HepG2 (cell line): ENCODE measurements at regions not wholly inside any gene's neighbourhood (a gene's known extent, or its start where the extent isn't known, plus 50 kb on each side); places are given as distances from the start of the nearest gene placed in this dataset.
A peak's percentile ranks its signal among the peaks of the same experiment; 100 is the strongest.

ENCODE experiments used
- AKAP8 ChIP-seq: sonication (generic); formaldehyde crosslinking; IDR thresholded peaks from 2 replicates; pipeline ENCODE4 v1.5.1; 2020; ENCODE audit warnings: mild to moderate bottlenecking, missing genetic modification reagents
- NCOA2 ChIP-seq: sonication (generic); formaldehyde crosslinking; IDR thresholded peaks from 2 replicates; pipeline ENCODE4 v1.8.0; 2022; ENCODE audit warnings: inconsistent platforms
- POGZ ChIP-seq: sonication (generic); formaldehyde crosslinking; IDR thresholded peaks from 2 replicates; pipeline ENCODE4 v1.4.0; 2020; ENCODE audit warnings: mild to moderate bottlenecking, missing genetic modification reagents
- ZBTB3 ChIP-seq: sonication (generic); formaldehyde crosslinking; IDR thresholded peaks from 2 replicates; pipeline ENCODE4 v1.4.0; 2020; ENCODE audit warnings: low read depth, mild to moderate bottlenecking, moderate library complexity, missing genetic modification reagents, borderline replicate concordance
- ZNF567 ChIP-seq: sonication (generic); formaldehyde crosslinking; IDR thresholded peaks from 2 replicates; pipeline ENCODE4 v1.8.1; 2023; ENCODE audit warnings: mild to moderate bottlenecking, missing genetic modification reagents, borderline replicate concordance
- ZSCAN25 ChIP-seq: sonication (generic); formaldehyde crosslinking; IDR thresholded peaks from 2 replicates; pipeline ENCODE4 v1.8.0; 2022; ENCODE audit warnings: mild to moderate bottlenecking, missing genetic modification reagents
- TF ChIP-seq, protein P1 (sequence below): sonication (generic); formaldehyde crosslinking; IDR thresholded peaks from 2 replicates; pipeline ENCODE4 v1.4.0; 2020; ENCODE audit warnings: mild to moderate bottlenecking, missing genetic modification reagents
- TF ChIP-seq, protein P2 (sequence below): sonication (generic); formaldehyde crosslinking; IDR thresholded peaks from 2 replicates; pipeline ENCODE4 v1.5.1; 2020; ENCODE audit warnings: mild to moderate bottlenecking, missing genetic modification reagents, moderate library complexity
- TF ChIP-seq, protein P3 (sequence below): sonication (generic); formaldehyde crosslinking; IDR thresholded peaks from 2 replicates; pipeline ENCODE4 v1.5.1; 2020; ENCODE audit warnings: mild to moderate bottlenecking, missing genetic modification reagents, borderline replicate concordance
- TF ChIP-seq, protein P4 (sequence below): sonication (generic); formaldehyde crosslinking; IDR thresholded peaks from one replicate; pipeline ENCODE4 v1.5.1; 2020; ENCODE audit warnings: mild to moderate bottlenecking, missing genetic modification reagents; ENCODE audit errors: not compliant biosample characterization

DNA sequence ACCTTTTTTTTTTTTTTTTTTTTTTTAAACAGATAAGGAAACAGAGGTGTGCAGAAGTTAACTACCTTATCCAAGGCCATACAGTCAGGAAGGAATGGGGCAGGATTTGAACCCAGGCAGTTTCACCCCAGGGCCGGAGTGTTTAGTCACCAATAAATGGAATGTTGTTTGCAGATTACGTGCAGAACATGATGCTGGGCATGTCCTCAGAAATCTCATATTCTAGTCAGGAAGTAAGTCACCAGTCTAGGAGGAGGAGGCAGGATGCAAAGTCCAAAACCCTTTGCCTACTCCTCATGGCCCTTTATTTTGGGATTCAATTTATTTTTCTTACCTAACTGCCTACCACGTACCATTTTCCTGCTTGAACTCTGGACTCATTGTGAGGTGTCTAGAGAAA is 57.1 kb upstream of the LRRC1 start (continued):
- no peak for TF ChIP-seq AKAP8 (CRISPR knock-in tag)
- TF ChIP-seq, protein P1, sequence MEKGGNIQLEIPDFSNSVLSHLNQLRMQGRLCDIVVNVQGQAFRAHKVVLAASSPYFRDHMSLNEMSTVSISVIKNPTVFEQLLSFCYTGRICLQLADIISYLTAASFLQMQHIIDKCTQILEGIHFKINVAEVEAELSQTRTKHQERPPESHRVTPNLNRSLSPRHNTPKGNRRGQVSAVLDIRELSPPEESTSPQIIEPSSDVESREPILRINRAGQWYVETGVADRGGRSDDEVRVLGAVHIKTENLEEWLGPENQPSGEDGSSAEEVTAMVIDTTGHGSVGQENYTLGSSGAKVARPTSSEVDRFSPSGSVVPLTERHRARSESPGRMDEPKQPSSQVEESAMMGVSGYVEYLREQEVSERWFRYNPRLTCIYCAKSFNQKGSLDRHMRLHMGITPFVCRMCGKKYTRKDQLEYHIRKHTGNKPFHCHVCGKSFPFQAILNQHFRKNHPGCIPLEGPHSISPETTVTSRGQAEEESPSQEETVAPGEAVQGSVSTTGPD (CRISPR knock-in tag) = no peak
- TF ChIP-seq, protein P2, sequence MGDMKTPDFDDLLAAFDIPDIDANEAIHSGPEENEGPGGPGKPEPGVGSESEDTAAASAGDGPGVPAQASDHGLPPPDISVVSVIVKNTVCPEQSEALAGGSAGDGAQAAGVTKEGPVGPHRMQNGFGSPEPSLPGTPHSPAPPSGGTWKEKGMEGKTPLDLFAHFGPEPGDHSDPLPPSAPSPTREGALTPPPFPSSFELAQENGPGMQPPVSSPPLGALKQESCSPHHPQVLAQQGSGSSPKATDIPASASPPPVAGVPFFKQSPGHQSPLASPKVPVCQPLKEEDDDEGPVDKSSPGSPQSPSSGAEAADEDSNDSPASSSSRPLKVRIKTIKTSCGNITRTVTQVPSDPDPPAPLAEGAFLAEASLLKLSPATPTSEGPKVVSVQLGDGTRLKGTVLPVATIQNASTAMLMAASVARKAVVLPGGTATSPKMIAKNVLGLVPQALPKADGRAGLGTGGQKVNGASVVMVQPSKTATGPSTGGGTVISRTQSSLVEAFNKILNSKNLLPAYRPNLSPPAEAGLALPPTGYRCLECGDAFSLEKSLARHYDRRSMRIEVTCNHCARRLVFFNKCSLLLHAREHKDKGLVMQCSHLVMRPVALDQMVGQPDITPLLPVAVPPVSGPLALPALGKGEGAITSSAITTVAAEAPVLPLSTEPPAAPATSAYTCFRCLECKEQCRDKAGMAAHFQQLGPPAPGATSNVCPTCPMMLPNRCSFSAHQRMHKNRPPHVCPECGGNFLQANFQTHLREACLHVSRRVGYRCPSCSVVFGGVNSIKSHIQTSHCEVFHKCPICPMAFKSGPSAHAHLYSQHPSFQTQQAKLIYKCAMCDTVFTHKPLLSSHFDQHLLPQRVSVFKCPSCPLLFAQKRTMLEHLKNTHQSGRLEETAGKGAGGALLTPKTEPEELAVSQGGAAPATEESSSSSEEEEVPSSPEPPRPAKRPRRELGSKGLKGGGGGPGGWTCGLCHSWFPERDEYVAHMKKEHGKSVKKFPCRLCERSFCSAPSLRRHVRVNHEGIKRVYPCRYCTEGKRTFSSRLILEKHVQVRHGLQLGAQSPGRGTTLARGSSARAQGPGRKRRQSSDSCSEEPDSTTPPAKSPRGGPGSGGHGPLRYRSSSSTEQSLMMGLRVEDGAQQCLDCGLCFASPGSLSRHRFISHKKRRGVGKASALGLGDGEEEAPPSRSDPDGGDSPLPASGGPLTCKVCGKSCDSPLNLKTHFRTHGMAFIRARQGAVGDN (CRISPR knock-in tag) = no peak
- TF ChIP-seq ZNF567 (CRISPR knock-in tag) = no peak
- TF ChIP-seq, protein P3, sequence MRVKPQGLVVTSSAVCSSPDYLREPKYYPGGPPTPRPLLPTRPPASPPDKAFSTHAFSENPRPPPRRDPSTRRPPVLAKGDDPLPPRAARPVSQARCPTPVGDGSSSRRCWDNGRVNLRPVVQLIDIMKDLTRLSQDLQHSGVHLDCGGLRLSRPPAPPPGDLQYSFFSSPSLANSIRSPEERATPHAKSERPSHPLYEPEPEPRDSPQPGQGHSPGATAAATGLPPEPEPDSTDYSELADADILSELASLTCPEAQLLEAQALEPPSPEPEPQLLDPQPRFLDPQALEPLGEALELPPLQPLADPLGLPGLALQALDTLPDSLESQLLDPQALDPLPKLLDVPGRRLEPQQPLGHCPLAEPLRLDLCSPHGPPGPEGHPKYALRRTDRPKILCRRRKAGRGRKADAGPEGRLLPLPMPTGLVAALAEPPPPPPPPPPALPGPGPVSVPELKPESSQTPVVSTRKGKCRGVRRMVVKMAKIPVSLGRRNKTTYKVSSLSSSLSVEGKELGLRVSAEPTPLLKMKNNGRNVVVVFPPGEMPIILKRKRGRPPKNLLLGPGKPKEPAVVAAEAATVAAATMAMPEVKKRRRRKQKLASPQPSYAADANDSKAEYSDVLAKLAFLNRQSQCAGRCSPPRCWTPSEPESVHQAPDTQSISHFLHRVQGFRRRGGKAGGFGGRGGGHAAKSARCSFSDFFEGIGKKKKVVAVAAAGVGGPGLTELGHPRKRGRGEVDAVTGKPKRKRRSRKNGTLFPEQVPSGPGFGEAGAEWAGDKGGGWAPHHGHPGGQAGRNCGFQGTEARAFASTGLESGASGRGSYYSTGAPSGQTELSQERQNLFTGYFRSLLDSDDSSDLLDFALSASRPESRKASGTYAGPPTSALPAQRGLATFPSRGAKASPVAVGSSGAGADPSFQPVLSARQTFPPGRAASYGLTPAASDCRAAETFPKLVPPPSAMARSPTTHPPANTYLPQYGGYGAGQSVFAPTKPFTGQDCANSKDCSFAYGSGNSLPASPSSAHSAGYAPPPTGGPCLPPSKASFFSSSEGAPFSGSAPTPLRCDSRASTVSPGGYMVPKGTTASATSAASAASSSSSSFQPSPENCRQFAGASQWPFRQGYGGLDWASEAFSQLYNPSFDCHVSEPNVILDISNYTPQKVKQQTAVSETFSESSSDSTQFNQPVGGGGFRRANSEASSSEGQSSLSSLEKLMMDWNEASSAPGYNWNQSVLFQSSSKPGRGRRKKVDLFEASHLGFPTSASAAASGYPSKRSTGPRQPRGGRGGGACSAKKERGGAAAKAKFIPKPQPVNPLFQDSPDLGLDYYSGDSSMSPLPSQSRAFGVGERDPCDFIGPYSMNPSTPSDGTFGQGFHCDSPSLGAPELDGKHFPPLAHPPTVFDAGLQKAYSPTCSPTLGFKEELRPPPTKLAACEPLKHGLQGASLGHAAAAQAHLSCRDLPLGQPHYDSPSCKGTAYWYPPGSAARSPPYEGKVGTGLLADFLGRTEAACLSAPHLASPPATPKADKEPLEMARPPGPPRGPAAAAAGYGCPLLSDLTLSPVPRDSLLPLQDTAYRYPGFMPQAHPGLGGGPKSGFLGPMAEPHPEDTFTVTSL (CRISPR knock-in tag) = peak; percentile 53; the same call in 1 of the 2 replicates
- TF ChIP-seq NCOA2 = no peak
- TF ChIP-seq ZSCAN25 (CRISPR knock-in tag) = no peak
- 0 out of 2 replicates have a peak, but pooled peaks have one; percentile 39 for TF ChIP-seq POGZ (CRISPR knock-in tag)
- no peak for TF ChIP-seq ZBTB3 (CRISPR knock-in tag)
- TF ChIP-seq, protein P4, sequence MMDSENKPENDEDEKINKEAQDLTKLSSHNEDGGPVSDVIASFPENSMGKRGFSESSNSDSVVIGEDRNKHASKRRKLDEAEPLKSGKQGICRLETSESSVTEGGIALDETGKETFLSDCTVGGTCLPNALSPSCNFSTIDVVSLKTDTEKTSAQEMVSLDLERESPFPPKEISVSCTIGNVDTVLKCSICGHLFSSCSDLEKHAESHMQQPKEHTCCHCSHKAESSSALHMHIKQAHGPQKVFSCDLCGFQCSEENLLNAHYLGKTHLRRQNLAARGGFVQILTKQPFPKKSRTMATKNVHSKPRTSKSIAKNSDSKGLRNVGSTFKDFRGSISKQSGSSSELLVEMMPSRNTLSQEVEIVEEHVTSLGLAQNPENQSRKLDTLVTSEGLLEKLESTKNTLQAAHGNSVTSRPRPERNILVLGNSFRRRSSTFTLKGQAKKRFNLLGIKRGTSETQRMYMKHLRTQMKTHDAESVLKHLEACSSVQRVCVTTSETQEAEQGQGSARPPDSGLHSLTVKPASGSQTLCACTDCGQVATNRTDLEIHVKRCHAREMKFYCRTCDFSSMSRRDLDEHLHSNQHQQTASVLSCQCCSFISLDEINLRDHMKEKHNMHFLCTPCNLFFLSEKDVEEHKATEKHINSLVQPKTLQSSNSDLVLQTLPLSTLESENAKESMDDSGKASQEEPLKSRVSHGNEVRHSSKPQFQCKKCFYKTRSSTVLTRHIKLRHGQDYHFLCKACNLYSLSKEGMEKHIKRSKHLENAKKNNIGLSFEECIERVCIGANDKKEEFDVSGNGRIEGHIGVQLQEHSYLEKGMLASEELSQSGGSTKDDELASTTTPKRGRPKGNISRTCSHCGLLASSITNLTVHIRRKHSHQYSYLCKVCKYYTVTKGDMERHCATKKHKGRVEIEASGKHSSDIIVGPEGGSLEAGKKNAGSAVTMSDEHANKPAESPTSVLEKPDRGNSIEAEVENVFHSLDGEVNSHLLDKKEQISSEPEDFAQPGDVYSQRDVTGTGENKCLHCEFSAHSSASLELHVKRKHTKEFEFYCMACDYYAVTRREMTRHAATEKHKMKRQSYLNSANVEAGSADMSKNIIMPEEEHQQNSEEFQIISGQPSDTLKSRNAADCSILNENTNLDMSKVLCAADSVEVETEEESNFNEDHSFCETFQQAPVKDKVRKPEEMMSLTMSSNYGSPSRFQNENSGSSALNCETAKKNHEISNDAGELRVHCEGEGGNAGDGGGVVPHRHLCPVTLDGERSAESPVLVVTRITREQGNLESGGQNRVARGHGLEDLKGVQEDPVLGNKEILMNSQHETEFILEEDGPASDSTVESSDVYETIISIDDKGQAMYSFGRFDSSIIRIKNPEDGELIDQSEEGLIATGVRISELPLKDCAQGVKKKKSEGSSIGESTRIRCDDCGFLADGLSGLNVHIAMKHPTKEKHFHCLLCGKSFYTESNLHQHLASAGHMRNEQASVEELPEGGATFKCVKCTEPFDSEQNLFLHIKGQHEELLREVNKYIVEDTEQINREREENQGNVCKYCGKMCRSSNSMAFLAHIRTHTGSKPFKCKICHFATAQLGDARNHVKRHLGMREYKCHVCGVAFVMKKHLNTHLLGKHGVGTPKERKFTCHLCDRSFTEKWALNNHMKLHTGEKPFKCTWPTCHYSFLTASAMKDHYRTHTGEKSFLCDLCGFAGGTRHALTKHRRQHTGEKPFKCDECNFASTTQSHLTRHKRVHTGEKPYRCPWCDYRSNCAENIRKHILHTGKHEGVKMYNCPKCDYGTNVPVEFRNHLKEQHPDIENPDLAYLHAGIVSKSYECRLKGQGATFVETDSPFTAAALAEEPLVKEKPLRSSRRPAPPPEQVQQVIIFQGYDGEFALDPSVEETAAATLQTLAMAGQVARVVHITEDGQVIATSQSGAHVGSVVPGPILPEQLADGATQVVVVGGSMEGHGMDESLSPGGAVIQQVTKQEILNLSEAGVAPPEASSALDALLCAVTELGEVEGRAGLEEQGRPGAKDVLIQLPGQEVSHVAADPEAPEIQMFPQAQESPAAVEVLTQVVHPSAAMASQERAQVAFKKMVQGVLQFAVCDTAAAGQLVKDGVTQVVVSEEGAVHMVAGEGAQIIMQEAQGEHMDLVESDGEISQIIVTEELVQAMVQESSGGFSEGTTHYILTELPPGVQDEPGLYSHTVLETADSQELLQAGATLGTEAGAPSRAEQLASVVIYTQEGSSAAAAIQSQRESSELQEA = no peak
